Colonic mucosa (tissue), 4 donors: ENCODE measurements at regions not wholly inside any gene's neighbourhood (a gene's known extent, or its start where the extent isn't known, plus 50 kb on each side); places are given as distances from the start of the nearest gene placed in this dataset.

Experiments used
- DNase-seq: peaks from one replicate; pipeline ENCODE4 v3.0.0-alpha.2; 2020
- H3K27ac ChIP-seq: fragments of 200-600 bp; one replicate; pipeline ENCODE4 v1.8.0; 2021
- H3K27me3 ChIP-seq: fragments of 200-600 bp; one replicate; pipeline ENCODE4 v1.8.0; 2021
- H3K36me3 ChIP-seq: fragments of 200-600 bp; one replicate; pipeline ENCODE4 v1.8.0; 2021
- H3K4me1 ChIP-seq: fragments of 200-600 bp; one replicate; pipeline ENCODE4 v1.8.0; 2021; ENCODE audit warnings: mild to moderate bottlenecking
- H3K4me3 ChIP-seq: fragments of 200-600 bp; one replicate; pipeline ENCODE4 v1.8.0; 2021
- H3K9ac ChIP-seq, 2 donors: one replicate each; pipeline ENCODE4 v1.7.0; 2013; ENCODE audit warnings: control low read depth in 2 of 2, low read depth in 2 of 2, low read length in 2 of 2
- H3K9me3 ChIP-seq: fragments of 200-600 bp; one replicate; pipeline ENCODE4 v1.8.0; 2021
- CTCF ChIP-seq: fragments of 200-600 bp; IDR thresholded peaks from one replicate; pipeline ENCODE4 v1.8.0; 2022; ENCODE audit warnings: antibody characterized with exemption, mild to moderate bottlenecking
- intact Hi-C: fragments of 100-400 bp; cut with DNase I; formaldehyde crosslinking; loops from one replicate; pipeline ENCODE4 v1.14.1; 2022
- donor health status: healthy.
- donor health status: DM: no; HTN: no; CAD: no.
- donor health status: DM: no; HTN: no; CAD: no.

GRCh38 chr5:2856206-2856605 lies 104.7 kb upstream of the IRX2 start:
- no peak for TF ChIP-seq CTCF
- H3K27ac ChIP-seq, result no peak overlapping the region

DNA sequence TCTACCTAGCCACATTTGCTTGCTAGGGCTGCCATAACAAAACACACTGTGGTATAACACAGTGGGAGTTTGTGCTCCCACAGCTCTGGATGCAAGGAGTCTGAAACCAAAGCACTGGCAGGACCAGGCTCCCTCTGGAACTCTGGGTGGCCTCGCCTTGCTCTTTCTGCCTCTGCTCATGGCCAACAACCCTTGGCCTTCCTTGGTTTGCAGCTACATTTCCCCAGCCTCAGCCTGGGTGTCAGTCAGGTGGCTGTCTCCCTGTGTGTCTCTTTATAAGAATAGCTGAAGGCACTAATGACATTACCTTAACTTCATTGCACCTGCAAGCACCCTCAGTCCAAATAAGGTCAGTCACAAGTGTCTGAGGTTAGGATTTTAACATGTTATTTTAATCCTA lies 101.0 kb upstream of the IRX2 start:
- intact Hi-C loops, result no loop called here
- no peaks in the 10 kb centered on the region for H3K9me3 ChIP-seq
- DNase-seq, result no peak
- H3K4me1 ChIP-seq, result no peaks in the 10 kb centered on the region
- no peaks in the 10 kb centered on the region for H3K36me3 ChIP-seq
- no peak for TF ChIP-seq CTCF
- H3K27ac ChIP-seq, result no peak overlapping the region
- no peak overlapping the region for H3K9ac ChIP-seq
- H3K27me3 ChIP-seq, result no peaks in the 10 kb centered on the region
- no peak overlapping the region for H3K4me3 ChIP-seq

More at GRCh38 chr5:2856206-2856605, 104.7 kb upstream of the IRX2 start:
- intact Hi-C loops, result no loop called here
- no peak overlapping the region for H3K4me3 ChIP-seq
- DNase-seq, result no peak
- no peaks in the 10 kb centered on the region for H3K4me1 ChIP-seq
- H3K9ac ChIP-seq, result no peak overlapping the region
- H3K36me3 ChIP-seq, result no peaks in the 10 kb centered on the region
- H3K9me3 ChIP-seq, result no peaks in the 10 kb centered on the region
- no peaks in the 10 kb centered on the region for H3K27me3 ChIP-seq

- TF ChIP-seq CTCF, result no peak
- no peak for DNase-seq
- H3K9me3 ChIP-seq, result no peaks in the 10 kb centered on the region
- no peak overlapping the region for H3K9ac ChIP-seq
- H3K27ac ChIP-seq, result no peak overlapping the region
- H3K4me1 ChIP-seq, result no peaks in the 10 kb centered on the region
- H3K36me3 ChIP-seq, result no peaks in the 10 kb centered on the region
- no peaks in the 10 kb centered on the region for H3K27me3 ChIP-seq
- no peak overlapping the region for H3K4me3 ChIP-seq
- intact Hi-C loops, result no loop called here
Observed at GRCh38 chr5:2851895-2852294, 100.4 kb upstream of the IRX2 start.

DNA sequence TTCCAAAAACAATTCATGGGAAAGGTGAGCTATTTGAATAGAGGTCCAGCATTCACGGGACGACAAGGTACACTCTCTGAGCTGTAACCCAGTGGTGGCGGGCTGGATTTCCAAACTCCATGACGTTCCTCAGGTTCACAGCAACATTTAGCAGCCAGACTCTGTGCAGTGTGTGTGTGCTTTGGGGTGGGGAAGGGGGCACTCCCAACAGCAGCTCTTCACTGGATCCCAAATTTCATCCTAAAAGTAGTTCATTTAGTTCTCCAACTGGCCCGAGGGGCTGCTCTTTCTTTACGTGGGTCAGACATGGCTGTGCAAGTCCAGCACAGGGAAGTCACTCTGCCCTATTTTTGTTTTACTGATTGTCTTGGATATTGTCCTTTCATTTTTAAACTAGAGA lies 98.0 kb upstream of the IRX2 start:
- Histone ChIP-seq H3K36me3 (no peaks in the 10 kb centered on the region), H3K27ac (no peak overlapping the region), H3K4me3 (no peak overlapping the region), H3K4me1 (no peaks in the 10 kb centered on the region), H3K9me3 (no peaks in the 10 kb centered on the region), H3K9ac (no peak overlapping the region), H3K27me3 (no peaks in the 10 kb centered on the region)
- TF ChIP-seq CTCF, result no peak
- DNase-seq, result no peak
- intact Hi-C loops, result no loop called here

DNA sequence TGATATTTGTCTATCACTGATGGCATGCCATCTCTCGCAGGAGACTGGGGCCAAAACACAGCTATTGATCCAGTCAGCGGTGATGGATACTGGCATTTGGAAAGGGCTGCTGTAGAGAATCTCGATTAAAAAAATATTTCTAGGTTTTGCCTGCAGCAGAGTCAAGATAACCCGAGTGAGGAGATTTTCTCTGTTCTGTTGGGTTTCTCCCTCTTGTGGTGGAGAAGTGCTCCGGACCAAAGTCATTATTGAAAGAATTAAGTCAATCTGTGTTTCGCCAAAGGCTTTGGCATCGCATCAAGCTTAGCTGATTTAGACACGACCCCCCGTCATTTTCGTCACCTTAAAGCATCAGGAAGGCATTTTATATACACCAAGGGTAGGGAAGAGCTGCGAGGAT lies 97.1 kb upstream of the IRX2 start:
- no peak for TF ChIP-seq CTCF
- Histone ChIP-seq H3K9ac (no peak overlapping the region), H3K9me3 (no peaks in the 10 kb centered on the region), H3K4me1 (no peaks in the 10 kb centered on the region), H3K27ac (no peak overlapping the region), H3K36me3 (no peaks in the 10 kb centered on the region), H3K4me3 (no peak overlapping the region), H3K27me3 (no peaks in the 10 kb centered on the region)
- no peak for DNase-seq
- intact Hi-C loops, result no loop called here

DNA sequence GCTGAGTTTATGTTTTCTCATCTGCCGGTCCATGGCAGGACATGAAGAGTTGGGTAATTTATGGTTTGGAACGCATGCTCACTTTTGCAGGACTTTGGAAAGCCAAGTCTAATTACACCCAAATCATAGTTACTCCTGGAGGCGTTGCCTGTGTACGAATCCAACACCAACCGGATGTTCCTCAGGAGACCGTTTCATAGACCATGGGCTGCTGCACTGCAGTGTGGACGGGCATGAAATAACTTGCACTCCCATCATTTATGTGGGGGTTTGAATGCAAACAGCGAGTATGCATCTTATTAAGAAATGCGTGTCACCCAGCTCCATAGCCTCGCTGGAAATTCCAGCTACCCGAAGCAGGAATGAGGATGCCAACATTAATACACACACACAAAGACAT lies 96.1 kb upstream of the IRX2 start:
- no peaks in the 10 kb centered on the region for H3K4me1 ChIP-seq
- H3K27me3 ChIP-seq, result no peaks in the 10 kb centered on the region
- H3K4me3 ChIP-seq, result no peak overlapping the region
- no peak for TF ChIP-seq CTCF
- H3K9me3 ChIP-seq, result no peaks in the 10 kb centered on the region
- no peak overlapping the region for H3K27ac ChIP-seq
- no peak for DNase-seq
- H3K9ac ChIP-seq, result no peak overlapping the region
- intact Hi-C loops, result no loop called here
- no peaks in the 10 kb centered on the region for H3K36me3 ChIP-seq
